Loucy (cell line): ENCODE measurements at regions not wholly inside any gene's neighbourhood (a gene's known extent, or its start where the extent isn't known, plus 50 kb on each side); places are given as distances from the start of the nearest gene placed in this dataset.

Experiments used
- H2AFZ ChIP-seq: fragments of 200-600 bp; sonication (generic); 2 replicates; pipeline ENCODE4 v1.6.0; 2016; ENCODE audit warnings: antibody characterized with exemption, mild to moderate bottlenecking, low read length, moderate library complexity
- H3F3A ChIP-seq: fragments of 200-600 bp; 2 replicates; pipeline ENCODE4 v1.6.0; 2016; ENCODE audit warnings: antibody characterized with exemption, low read depth, mild to moderate bottlenecking
- H3K27me3 ChIP-seq: fragments of 200-600 bp; sonication (generic); 2 replicates; pipeline ENCODE4 v1.6.1; 2014; ENCODE audit warnings: low read length, mild to moderate bottlenecking; ENCODE audit not compliant: insufficient read depth, poor library complexity, severe bottlenecking
- H3K36me3 ChIP-seq: fragments of 200-600 bp; sonication (generic); 2 replicates; pipeline ENCODE4 v1.6.1; 2016; ENCODE audit warnings: low read length; ENCODE audit not compliant: insufficient read depth
- H3K4me1 ChIP-seq: fragments of 200-600 bp; sonication (generic); 2 replicates; pipeline ENCODE4 v1.5.1; 2014; ENCODE audit warnings: low read length, mild to moderate bottlenecking; ENCODE audit not compliant: insufficient read depth, poor library complexity, severe bottlenecking
- H3K4me2 ChIP-seq: fragments of 200-600 bp; sonication (generic); 2 replicates; pipeline ENCODE4 v1.6.0; 2014; ENCODE audit warnings: antibody characterized with exemption, low read length, low read depth, mild to moderate bottlenecking; ENCODE audit not compliant: poor library complexity, severe bottlenecking
- H3K4me3 ChIP-seq: fragments of 200-600 bp; sonication (generic); 2 replicates; pipeline ENCODE4 v1.5.1; 2014; ENCODE audit warnings: low read length, mild to moderate bottlenecking, mixed read lengths; ENCODE audit not compliant: poor library complexity, severe bottlenecking
- H3K79me2 ChIP-seq: fragments of 200-600 bp; sonication (generic); 2 replicates; pipeline ENCODE4 v1.6.1; 2014; ENCODE audit warnings: low read length; ENCODE audit not compliant: insufficient read depth
- H3K9ac ChIP-seq: fragments of 200-600 bp; sonication (generic); 2 replicates; pipeline ENCODE4 v1.6.0; 2014; ENCODE audit warnings: mild to moderate bottlenecking, low read depth, low read length, moderate library complexity; ENCODE audit not compliant: poor library complexity, severe bottlenecking
- H3K9me2 ChIP-seq: fragments of 200-600 bp; sonication (generic); replicated peaks from 2 replicates; pipeline ENCODE4 v1.6.1; 2016; ENCODE audit warnings: low read depth, low read length, mixed read lengths
- H3K9me3 ChIP-seq: fragments of 200-600 bp; sonication (generic); 2 replicates; pipeline ENCODE4 v1.6.1; 2014; ENCODE audit warnings: mild to moderate bottlenecking, antibody characterized with exemption, low read length, low read depth; ENCODE audit not compliant: insufficient read depth
- H4K20me1 ChIP-seq: fragments of 200-600 bp; sonication (generic); 2 replicates; pipeline ENCODE4 v1.6.0; 2014; ENCODE audit warnings: antibody characterized with exemption, low read length, mild to moderate bottlenecking; ENCODE audit not compliant: insufficient read depth, poor library complexity, severe bottlenecking
- CTCF ChIP-seq: fragments of 200-600 bp; sonication (generic); conservative IDR thresholded peaks from 2 replicates; pipeline ENCODE4 v1.5.1; 2014; ENCODE audit warnings: mild to moderate bottlenecking, antibody characterized with exemption, low read length
- EZH2phosphoT487 ChIP-seq: fragments of 200-600 bp; IDR thresholded peaks from 2 replicates; pipeline ENCODE4 v1.6.1; 2018; ENCODE audit warnings: antibody characterized with exemption, mild to moderate bottlenecking, moderate library complexity, borderline replicate concordance

GRCh38 chr10:120369856-120370276, 87.2 kb upstream of the PLPP4 start:
- TF ChIP-seq EZH2phosphoT487, result no peak
- TF ChIP-seq CTCF, result no peak
- Histone ChIP-seq H3K4me2 (no peak overlapping the region), H3K36me3 (no peaks in the 10 kb centered on the region), H2AFZ (no peak overlapping the region), H3K4me3 (no peak overlapping the region), H3K27me3 (no peaks in the 10 kb centered on the region), H3K9me2 (no peaks in the 10 kb centered on the region), H3K79me2 (no peaks in the 10 kb centered on the region), H4K20me1 (no peaks in the 10 kb centered on the region), H3K9me3 (no peaks in the 10 kb centered on the region), H3F3A (no peaks in the 10 kb centered on the region), H3K4me1 (no peaks in the 10 kb centered on the region), H3K9ac (no peak overlapping the region)

GRCh38 chr10:120371856-120372255, 85.2 kb upstream of the PLPP4 start:
- H3K4me3 ChIP-seq, result no peak overlapping the region
- H3K9me2 ChIP-seq, result no peaks in the 10 kb centered on the region
- no peaks in the 10 kb centered on the region for H3K27me3 ChIP-seq
- no peak overlapping the region for H2AFZ ChIP-seq
- no peaks in the 10 kb centered on the region for H3F3A ChIP-seq
- TF ChIP-seq CTCF (no peak), EZH2phosphoT487 (no peak)
- H3K4me2 ChIP-seq, result no peak overlapping the region
- H3K4me1 ChIP-seq, result no peaks in the 10 kb centered on the region
- H3K79me2 ChIP-seq, result no peaks in the 10 kb centered on the region
- H3K9me3 ChIP-seq, result no peaks in the 10 kb centered on the region
- H3K9ac ChIP-seq, result no peak overlapping the region
- H4K20me1 ChIP-seq, result no peaks in the 10 kb centered on the region
- H3K36me3 ChIP-seq, result no peaks in the 10 kb centered on the region

GRCh38 chr10:120372917-120373316, 84.1 kb upstream of the PLPP4 start:
- Histone ChIP-seq H3K4me1 (no peaks in the 10 kb centered on the region), H3K9me3 (no peaks in the 10 kb centered on the region), H3K4me3 (no peak overlapping the region), H3K27me3 (no peaks in the 10 kb centered on the region), H3K79me2 (no peaks in the 10 kb centered on the region), H3F3A (no peaks in the 10 kb centered on the region), H3K36me3 (no peaks in the 10 kb centered on the region), H3K9ac (no peak overlapping the region), H2AFZ (no peak overlapping the region), H3K9me2 (no peaks in the 10 kb centered on the region), H3K4me2 (no peak overlapping the region), H4K20me1 (no peaks in the 10 kb centered on the region)
- no peak for TF ChIP-seq CTCF
- TF ChIP-seq EZH2phosphoT487, result no peak
